Activated CD4-positive, CD25-positive, alpha-beta regulatory T cell treated with anti-CD3 and anti-CD28 coated beads, Interleukin-2, amount 50 U/mL, for 24 hours (primary cell): ENCODE measurements at regions not wholly inside any gene's neighbourhood (a gene's known extent, or its start where the extent isn't known, plus 50 kb on each side); places are given as distances from the start of the nearest gene placed in this dataset.
"Not testable (repeated sequence)": the region's sequence is repeated elsewhere in the genome, so short reads cannot be mapped to it uniquely, and the experiment has no call there.

Source experiments
- ATAC-seq, 2 donors: fragments of 150-1000 bp; cut with Tn5 transposase; one replicate each; pipeline ENCODE4 v1.10.0; 2021; ENCODE audit warnings: mild to moderate bottlenecking in 1 of 2, moderate library complexity in 1 of 2

GRCh38 chr5:87599778-87600177 is 187.0 kb upstream of the CCNH start:
- ATAC-seq, result no peak

- no peak for ATAC-seq
Measured at GRCh38 chr5:87598460-87598859, 185.7 kb upstream of the CCNH start.

GRCh38 chr5:87594566-87594965 is 181.8 kb upstream of the CCNH start:
- no peak for ATAC-seq

- no peak for ATAC-seq
Measured at GRCh38 chr5:87589587-87589986, 176.9 kb upstream of the CCNH start.

GRCh38 chr5:87588316-87588715 is 175.6 kb upstream of the CCNH start:
- no peak for ATAC-seq

- ATAC-seq, result not testable (repeated sequence)
Measured at GRCh38 chr5:87583704-87584103, 171.0 kb upstream of the CCNH start.

GRCh38 chr5:87582149-87582548 is 169.4 kb upstream of the CCNH start:
- ATAC-seq, result no peak

GRCh38 chr5:87581661-87582060 is 168.9 kb upstream of the CCNH start:
- no peak for ATAC-seq

- no peak for ATAC-seq
Measured at GRCh38 chr5:87579678-87580077, 166.9 kb upstream of the CCNH start.

GRCh38 chr5:87576867-87577266 is 164.1 kb upstream of the CCNH start:
- no peak for ATAC-seq

GRCh38 chr5:87576306-87576705 is 163.6 kb upstream of the CCNH start:
- not testable (repeated sequence) for ATAC-seq

- no peak for ATAC-seq
Measured at GRCh38 chr5:87574106-87574505, 161.4 kb upstream of the CCNH start.

- no peak for ATAC-seq
Measured at GRCh38 chr5:87572611-87573010, 159.9 kb upstream of the CCNH start.

GRCh38 chr5:87572090-87572489 is 159.4 kb upstream of the CCNH start:
- ATAC-seq, result no peak

- ATAC-seq, result no peak
Measured at GRCh38 chr5:87570366-87570765, 157.6 kb upstream of the CCNH start.

GRCh38 chr5:87562068-87562467 is 149.3 kb upstream of the CCNH start:
- ATAC-seq, result no peak

- peak in 1 of 2 donors; percentile 25 for ATAC-seq
Measured at GRCh38 chr5:87560528-87560927, 147.8 kb upstream of the CCNH start.

GRCh38 chr5:87551911-87552310 is 139.2 kb upstream of the CCNH start:
- no peak for ATAC-seq

GRCh38 chr5:87541676-87542075 is 128.9 kb upstream of the CCNH start:
- no peak for ATAC-seq

GRCh38 chr5:87541033-87541432 is 128.3 kb upstream of the CCNH start:
- no peak for ATAC-seq

- ATAC-seq, result no peak
Measured at GRCh38 chr5:87539839-87540238, 127.1 kb upstream of the CCNH start.

- no peak for ATAC-seq
Measured at GRCh38 chr5:87536365-87536764, 123.6 kb upstream of the CCNH start.

- no peak for ATAC-seq
Measured at GRCh38 chr5:87535706-87536105, 123.0 kb upstream of the CCNH start.

GRCh38 chr5:87529486-87530076 is 116.9 kb upstream of the CCNH start:
- no peak for ATAC-seq

GRCh38 chr5:87526131-87526530 is 113.4 kb upstream of the CCNH start:
- no peak for ATAC-seq

GRCh38 chr5:87524217-87524616 is 111.5 kb upstream of the CCNH start:
- no peak for ATAC-seq
